Right lobe of liver (tissue), 6 donors: ENCODE measurements at regions not wholly inside any gene's neighbourhood (a gene's known extent, or its start where the extent isn't known, plus 50 kb on each side); places are given as distances from the start of the nearest gene placed in this dataset.
"Not testable (repeated sequence)": the region's sequence is repeated elsewhere in the genome, so short reads cannot be mapped to it uniquely, and the experiment has no call there.

Source experiments
- ATAC-seq, 4 donors: fragments of 200-7000 bp; cut with Tn5 transposase; one replicate each; pipeline ENCODE4 v1.9.1; 2020; ENCODE audit warnings: mild to moderate bottlenecking in 4 of 4, moderate library complexity in 4 of 4
- DNase-seq, 3 donors: peaks; one replicate each; pipeline ENCODE4 v3.0.0-alpha.2; 2020
- H3K27ac ChIP-seq, 3 donors: fragments of 200-600 bp; one replicate each; pipeline ENCODE4 v1.8.0; 2022
- H3K27me3 ChIP-seq, 2 donors: fragments of 200-600 bp; one replicate each; pipeline ENCODE4 v1.8.0; 2022
- H3K36me3 ChIP-seq, 4 donors: fragments of 200-600 bp; sonication (generic) in 1 of 4; one replicate each; pipeline versions ENCODE4 v1.5.1 to v1.8.0; 2017 to 2022; ENCODE audit warnings: control low read depth in 1 of 4
- H3K4me1 ChIP-seq, 4 donors: fragments of 200-600 bp; sonication (generic) in 1 of 4; one replicate each; pipeline versions ENCODE4 v1.5.1 to v1.8.0; 2017 to 2022; ENCODE audit warnings: control low read depth in 1 of 4
- H3K4me3 ChIP-seq, 3 donors: fragments of 200-600 bp; one replicate each; pipeline ENCODE4 v1.8.0; 2022
- H3K9me3 ChIP-seq, 4 donors: fragments of 200-600 bp; sonication (generic) in 1 of 4; one replicate each; pipeline versions ENCODE4 v1.5.1 to v1.8.0; 2017 to 2022; ENCODE audit warnings: control low read depth in 1 of 4
- POLR2A ChIP-seq: fragments of 450-650 bp; IDR thresholded peaks from one replicate; pipeline ENCODE4 v1.6.1; 2017; ENCODE audit warnings: antibody characterized with exemption, mild to moderate bottlenecking
- WGBS: methylation state at CpG from one replicate; pipeline ENCODE4 v1.1.6; 2018; ENCODE audit warnings: low coverage, low lambda C conversion rate; ENCODE audit not compliant: insufficient coverage; ENCODE audit errors: missing lambda C conversion rate; 5-methylcytosine and 5-hydroxymethylcytosine counted together
- intact Hi-C, 2 donors: fragments of 100-400 bp; cut with DNase I; formaldehyde crosslinking; loops; one replicate each; pipeline versions ENCODE4 v1.11.2 to v1.14.1; 2022
- TF ChIP-seq, protein P1 (sequence below), 4 donors: fragments of 200-600 bp in 3 of 4; fragments of 450-650 bp in 1 of 4; IDR thresholded peaks; one replicate each; pipeline versions ENCODE4 v1.5.1 to v1.8.0; 2016 to 2022; ENCODE audit warnings: antibody characterized with exemption in 4 of 4, mild to moderate bottlenecking in 2 of 4
- donor health status: DM: no; HTN: yes; CAD: no.
- donor health status: DM: no; HTN: no; CAD: no.
- donor health status: DM: no; HTN: no; CAD: no.
- donor health status: DM: no; HTN: yes; CAD: no.
- donor health status: DM: no; HTN: yes; CAD: no.

DNA sequence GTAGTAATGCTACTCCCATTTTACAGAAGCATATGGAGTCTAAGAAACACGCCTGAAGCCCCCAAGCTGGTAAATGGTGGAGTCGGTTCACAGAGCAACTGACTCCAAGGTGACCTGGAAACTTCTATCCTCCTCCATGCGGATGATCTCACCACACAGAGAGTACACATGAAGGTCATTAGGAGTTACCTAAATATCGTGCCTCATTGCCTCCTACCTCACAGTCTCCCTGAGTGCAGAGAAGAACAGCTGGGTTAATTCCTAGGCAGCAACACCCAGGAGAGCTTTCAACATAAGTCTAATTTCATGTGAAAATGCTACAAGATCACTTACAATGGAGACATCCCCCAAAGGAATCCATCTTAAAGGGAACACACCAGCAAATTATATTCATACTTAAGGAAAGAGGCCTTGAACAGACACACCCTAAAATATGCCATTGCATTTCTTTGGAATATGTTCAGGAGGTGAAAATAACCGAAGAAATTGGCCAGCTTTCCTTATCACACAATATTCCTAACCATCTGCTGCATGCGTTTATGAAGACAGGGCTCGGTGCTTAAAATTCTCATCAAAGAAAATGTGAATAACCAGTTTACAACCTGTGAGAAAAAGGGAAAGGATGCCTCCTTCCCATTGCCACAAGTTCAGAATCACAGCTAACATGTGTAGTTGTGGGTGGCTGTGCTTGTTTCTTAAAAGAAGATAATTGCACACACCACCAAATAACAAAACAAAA lies 203.6 kb upstream of the NBEA start:
- Histone ChIP-seq H3K27ac (no peak overlapping the region), H3K36me3 (no peaks in the 10 kb centered on the region), H3K4me1 (no peaks in the 10 kb centered on the region), H3K27me3 (no peaks in the 10 kb centered on the region), H3K9me3 (no peaks in the 10 kb centered on the region), H3K4me3 (no peak overlapping the region)
- 65% methylated on average over 7 of the region's 7 CpGs for WGBS
- intact Hi-C loops: no loop called here
- ATAC-seq: no peak
- DNase-seq: no peak
- TF ChIP-seq, protein P1, sequence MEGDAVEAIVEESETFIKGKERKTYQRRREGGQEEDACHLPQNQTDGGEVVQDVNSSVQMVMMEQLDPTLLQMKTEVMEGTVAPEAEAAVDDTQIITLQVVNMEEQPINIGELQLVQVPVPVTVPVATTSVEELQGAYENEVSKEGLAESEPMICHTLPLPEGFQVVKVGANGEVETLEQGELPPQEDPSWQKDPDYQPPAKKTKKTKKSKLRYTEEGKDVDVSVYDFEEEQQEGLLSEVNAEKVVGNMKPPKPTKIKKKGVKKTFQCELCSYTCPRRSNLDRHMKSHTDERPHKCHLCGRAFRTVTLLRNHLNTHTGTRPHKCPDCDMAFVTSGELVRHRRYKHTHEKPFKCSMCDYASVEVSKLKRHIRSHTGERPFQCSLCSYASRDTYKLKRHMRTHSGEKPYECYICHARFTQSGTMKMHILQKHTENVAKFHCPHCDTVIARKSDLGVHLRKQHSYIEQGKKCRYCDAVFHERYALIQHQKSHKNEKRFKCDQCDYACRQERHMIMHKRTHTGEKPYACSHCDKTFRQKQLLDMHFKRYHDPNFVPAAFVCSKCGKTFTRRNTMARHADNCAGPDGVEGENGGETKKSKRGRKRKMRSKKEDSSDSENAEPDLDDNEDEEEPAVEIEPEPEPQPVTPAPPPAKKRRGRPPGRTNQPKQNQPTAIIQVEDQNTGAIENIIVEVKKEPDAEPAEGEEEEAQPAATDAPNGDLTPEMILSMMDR (IDR thresholded peaks at IDR 0.05): no peak
- no peak for TF ChIP-seq POLR2A

GRCh38 chr13:34747056-34747455 lies 195.0 kb upstream of the NBEA start:
- 85% methylated on average over 4 of the region's 5 CpGs for WGBS
- H3K27me3 ChIP-seq, H3K27ac ChIP-seq, H3K9me3 ChIP-seq, H3K4me3 ChIP-seq, intact Hi-C loops, H3K4me1 ChIP-seq, H3K36me3 ChIP-seq, DNase-seq, ATAC-seq: not testable (repeated sequence)

DNA sequence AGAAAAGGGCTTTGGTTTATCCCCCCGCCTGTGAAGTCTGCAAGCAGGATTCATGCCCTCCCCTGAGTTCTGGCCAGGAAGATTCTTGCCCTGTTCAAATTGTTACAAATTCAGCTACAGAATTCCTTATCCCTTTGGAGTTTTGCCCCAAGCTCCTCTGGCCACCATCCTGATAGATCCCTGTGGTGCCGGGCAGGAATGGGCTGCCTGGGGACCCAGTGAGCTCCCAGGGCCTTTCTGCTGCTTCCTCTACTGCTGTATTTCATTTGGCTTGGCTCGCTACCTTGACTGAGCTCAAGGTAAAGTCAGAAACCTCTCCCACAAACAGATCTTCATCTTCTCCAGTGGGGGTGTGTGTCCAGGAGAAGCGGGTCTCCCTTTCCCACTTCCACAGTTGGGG lies 194.6 kb upstream of the NBEA start:
- no peaks in the 10 kb centered on the region for H3K4me1 ChIP-seq
- WGBS: 53% methylated on average over 2 of the region's 4 CpGs
- ATAC-seq: no peak
- no peak for TF ChIP-seq POLR2A
- no peak for DNase-seq
- H3K4me3 ChIP-seq: no peak overlapping the region
- intact Hi-C loops: no loop called here
- H3K27me3 ChIP-seq: no peaks in the 10 kb centered on the region
- peak overlapping the region in 1 of 3 donors; percentile 9 for H3K27ac ChIP-seq
- no peaks in the 10 kb centered on the region for H3K36me3 ChIP-seq
- no peaks in the 10 kb centered on the region for H3K9me3 ChIP-seq

DNA sequence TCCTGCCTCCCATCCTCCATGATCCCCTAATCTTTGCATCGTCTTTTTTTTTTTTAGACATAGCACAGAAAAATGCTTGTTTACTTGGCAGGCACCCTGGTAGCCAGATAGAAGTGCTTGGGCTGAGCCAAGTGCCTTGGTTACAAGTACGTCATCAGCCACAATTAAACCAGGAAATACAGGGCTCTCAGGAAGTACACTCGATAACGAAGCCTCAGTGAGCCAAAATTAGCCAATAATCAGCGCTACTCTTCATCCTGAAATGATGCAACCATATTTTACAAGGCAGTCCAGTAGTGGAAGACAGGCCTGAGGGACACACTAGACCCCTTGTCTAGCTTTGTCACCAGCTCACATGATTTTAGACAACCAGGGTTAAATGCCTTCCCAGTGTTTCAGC lies 194.0 kb upstream of the NBEA start:
- 40% methylated on average over 5 of the region's 5 CpGs for WGBS
- Histone ChIP-seq H3K27ac (peak overlapping the region in 1 of 3 donors; percentile 9), H3K4me1 (no peaks in the 10 kb centered on the region), H3K9me3 (no peaks in the 10 kb centered on the region), H3K36me3 (no peaks in the 10 kb centered on the region), H3K4me3 (no peak overlapping the region), H3K27me3 (no peaks in the 10 kb centered on the region)
- ATAC-seq (peak; percentile 86 to 97 (median 91)), DNase-seq (no peak)
- TF ChIP-seq, protein P1 (IDR thresholded peaks at IDR 0.05): no peak
- no peak for TF ChIP-seq POLR2A
- intact Hi-C loops: no loop called here

GRCh38 chr13:34748596-34748995 lies 193.5 kb upstream of the NBEA start:
- 55% methylated on average over 1 of the region's 1 CpG for WGBS
- H3K27me3 ChIP-seq: no peaks in the 10 kb centered on the region
- H3K4me3 ChIP-seq: no peak overlapping the region
- no peaks in the 10 kb centered on the region for H3K4me1 ChIP-seq
- H3K36me3 ChIP-seq: no peaks in the 10 kb centered on the region
- no peak for TF ChIP-seq POLR2A
- TF ChIP-seq, protein P1 (IDR thresholded peaks at IDR 0.05): no peak
- no peaks in the 10 kb centered on the region for H3K9me3 ChIP-seq
- intact Hi-C loops: no loop called here
- DNase-seq (no peak), ATAC-seq (no peak)
- no peak overlapping the region for H3K27ac ChIP-seq
